HepG2 (cell line): ENCODE measurements at regions not wholly inside any gene's neighbourhood (a gene's known extent, or its start where the extent isn't known, plus 50 kb on each side); places are given as distances from the start of the nearest gene placed in this dataset.

ENCODE experiments used
- ATAC-seq: fragments of 200-7000 bp; cut with Tn5 transposase; 3 replicates; pipeline ENCODE4 v1.9.1; 2020; ENCODE audit warnings: mild to moderate bottlenecking, moderate library complexity
- BruUV-seq: library from RNA; stranded (reverse); fragments of 400-500 nt; replicated peaks from 2 replicates; lab custom pipeline; 2021; lab: Mats Ljungman, UMichigan
- CTCF ChIA-PET: fragments of 300-600 bp; formaldehyde crosslinking; extraction: SDS; loops from one replicate; lab custom pipeline; 2021; ENCODE audit warnings: low total read pairs, inconsistent platforms, low intra/inter-chr PET ratio; lab: Yijun Ruan, JAX
- POLR2A ChIA-PET: fragments of 350-600 bp; sonication (Branson Sonifier 250); formaldehyde crosslinking; loops from one replicate; lab custom pipeline; 2020; ENCODE audit warnings: antibody characterized with exemption, inconsistent platforms; lab: Yijun Ruan, JAX
- DNase-seq: peaks from one replicate; pipeline ENCODE4 v3.0.0-alpha.2; 2015; ENCODE audit warnings: low spot score
- FAIRE-seq: peaks from 3 replicates; lab custom pipeline; 2011; peaks lifted over from hg19 to GRCh38; lab: Jason Lieb, UNC
- H2AFZ ChIP-seq: one replicate; pipeline ENCODE4 v1.6.1; 2011; ENCODE audit warnings: low read length, inconsistent platforms
- H3K27ac ChIP-seq: fragments of 300-600 bp; 3 replicates; pipeline ENCODE4 v1.8.0; 2011; ENCODE audit warnings: mixed run types, mild to moderate bottlenecking, mixed read lengths, low read length, inconsistent platforms; ENCODE audit not compliant: insufficient read depth; ENCODE audit errors: extremely low read length
- H3K27me3 ChIP-seq, 2 experiments: fragments of 200-600 bp in 1 of 2; 2 replicates in 1 of 2; 3 replicates in 1 of 2; pipeline versions ENCODE4 v1.6.0 to v1.8.0; 2011; ENCODE audit warnings: low read length in 2 of 2, mild to moderate bottlenecking in 2 of 2, moderate library complexity in 2 of 2, inconsistent platforms in 1 of 2; ENCODE audit not compliant: insufficient read depth in 2 of 2, control insufficient read depth in 1 of 2
- H3K36me3 ChIP-seq, 2 experiments: fragments of 200-600 bp in 1 of 2; replicated peaks in 1 of 2; 2 replicates in 1 of 2; 3 replicates in 1 of 2; pipeline versions ENCODE4 v1.5.1 to v1.8.0; 2011; ENCODE audit warnings: low read length in 2 of 2, inconsistent platforms in 1 of 2; ENCODE audit not compliant: insufficient read depth in 2 of 2, control insufficient read depth in 1 of 2
- H3K4me1 ChIP-seq: 2 replicates; pipeline ENCODE4 v1.5.1; 2012; ENCODE audit warnings: low read length, inconsistent platforms; ENCODE audit not compliant: insufficient read depth
- H3K4me2 ChIP-seq: 2 replicates; pipeline ENCODE4 v1.6.0; 2011; ENCODE audit warnings: low read depth, low read length, inconsistent platforms
- H3K4me3 ChIP-seq, 3 experiments: fragments of 200-600 bp in 1 of 3; sonication (generic), shearing (Covaris generic) in 1 of 3; replicated peaks in 1 of 3; 2 replicates each; pipeline ENCODE4 v1.5.1; 2011 to 2016; ENCODE audit warnings: low read length in 3 of 3, inconsistent platforms in 2 of 3, low read depth in 2 of 3, mild to moderate bottlenecking in 2 of 3, control low read depth in 1 of 3, mixed read lengths in 1 of 3; ENCODE audit not compliant: insufficient read depth in 1 of 3
- H3K79me2 ChIP-seq: one replicate; pipeline ENCODE4 v1.6.1; 2011; ENCODE audit warnings: low read length, inconsistent platforms; ENCODE audit not compliant: insufficient read depth
- H3K9ac ChIP-seq: 2 replicates; pipeline ENCODE4 v1.6.0; 2011; ENCODE audit warnings: mild to moderate bottlenecking, low read depth, low read length, inconsistent platforms; ENCODE audit not compliant: insufficient read depth
- H3K9me3 ChIP-seq: 2 replicates; pipeline ENCODE4 v1.5.1; 2012; ENCODE audit warnings: mild to moderate bottlenecking, low read length
- H4K20me1 ChIP-seq: 2 replicates; pipeline ENCODE4 v1.6.0; 2011; ENCODE audit warnings: inconsistent platforms, mild to moderate bottlenecking, low read length, moderate library complexity; ENCODE audit not compliant: insufficient read depth
- CAMTA2 ChIP-seq: sonication (generic); formaldehyde crosslinking; IDR thresholded peaks from 2 replicates; pipeline ENCODE4 v1.4.0; 2020; ENCODE audit warnings: mild to moderate bottlenecking, missing genetic modification reagents, borderline replicate concordance
- KDM1A ChIP-seq: IDR thresholded peaks from 2 replicates; pipeline ENCODE4 v1.6.1; 2016; ENCODE audit warnings: missing compliant biosample characterization
- MTA3 ChIP-seq: sonication (generic); formaldehyde crosslinking; IDR thresholded peaks from 2 replicates; pipeline ENCODE4 v1.4.0; 2020; ENCODE audit warnings: missing genetic modification reagents
- STAT5B ChIP-seq: sonication (generic); formaldehyde crosslinking; IDR thresholded peaks from 2 replicates; pipeline ENCODE4 v1.4.0; 2020; ENCODE audit warnings: missing genetic modification reagents
- ZFP1 ChIP-seq: IDR thresholded peaks from 2 replicates; pipeline ENCODE4 v1.6.1; 2016
- ZNF234 ChIP-seq: sonication (generic); formaldehyde crosslinking; conservative IDR thresholded peaks from 2 replicates; pipeline ENCODE4 v1.5.1; 2020; ENCODE audit warnings: mild to moderate bottlenecking, missing genetic modification reagents
- ZNF550 ChIP-seq: sonication (generic); formaldehyde crosslinking; IDR thresholded peaks from 2 replicates; pipeline ENCODE4 v1.4.0; 2020; ENCODE audit warnings: mild to moderate bottlenecking, missing genetic modification reagents, borderline replicate concordance
- ZNF75D ChIP-seq: sonication (generic); formaldehyde crosslinking; IDR thresholded peaks from 2 replicates; pipeline ENCODE4 v1.8.1; 2023; ENCODE audit warnings: missing genetic modification reagents, mild to moderate bottlenecking, borderline replicate concordance
- WGBS: methylation state at CpG from one replicate; pipeline ENCODE4 v1.1.6; 2017; ENCODE audit warnings: low lambda C conversion rate; 5-methylcytosine and 5-hydroxymethylcytosine counted together
- in situ Hi-C: cut with HindIII; loops from 2 replicates; pipeline ENCODE4 v1.10.0; 2017; ENCODE audit warnings: low pct_unique_long_range_greater_than_20kb; ENCODE audit not compliant: extremely low pct_ligation_motif_present
- intact Hi-C: fragments of 100-400 bp; cut with micrococcal nuclease; formaldehyde crosslinking; loops from one replicate; pipeline ENCODE4 v1.10.0; 2022; ENCODE audit not compliant: unreplicated experiment
- TF ChIP-seq, protein P1 (sequence below): sonication (generic); formaldehyde crosslinking; IDR thresholded peaks from 2 replicates; pipeline ENCODE4 v1.4.0; 2020; ENCODE audit warnings: missing genetic modification reagents, borderline replicate concordance
- TF ChIP-seq, protein P2 (sequence below): sonication (generic); formaldehyde crosslinking; IDR thresholded peaks from 2 replicates; pipeline ENCODE4 v1.4.0; 2020; ENCODE audit warnings: missing genetic modification reagents
- TF ChIP-seq, protein P3 (sequence below): sonication (generic); formaldehyde crosslinking; IDR thresholded peaks from 2 replicates; pipeline ENCODE4 v1.8.1; 2023; ENCODE audit warnings: missing genetic modification reagents, inconsistent platforms, borderline replicate concordance
- TF ChIP-seq, protein P4 (sequence below), 2 experiments: sonication (generic) in 1 of 2; formaldehyde crosslinking in 1 of 2; IDR thresholded peaks; 2 replicates each; pipeline versions ENCODE4 v1.5.1 to v1.6.1; 2011 to 2020; ENCODE audit warnings: borderline replicate concordance in 1 of 2, low read depth in 1 of 2, low read length in 1 of 2, mild to moderate bottlenecking in 1 of 2, missing genetic modification reagents in 1 of 2, moderate library complexity in 1 of 2

DNA sequence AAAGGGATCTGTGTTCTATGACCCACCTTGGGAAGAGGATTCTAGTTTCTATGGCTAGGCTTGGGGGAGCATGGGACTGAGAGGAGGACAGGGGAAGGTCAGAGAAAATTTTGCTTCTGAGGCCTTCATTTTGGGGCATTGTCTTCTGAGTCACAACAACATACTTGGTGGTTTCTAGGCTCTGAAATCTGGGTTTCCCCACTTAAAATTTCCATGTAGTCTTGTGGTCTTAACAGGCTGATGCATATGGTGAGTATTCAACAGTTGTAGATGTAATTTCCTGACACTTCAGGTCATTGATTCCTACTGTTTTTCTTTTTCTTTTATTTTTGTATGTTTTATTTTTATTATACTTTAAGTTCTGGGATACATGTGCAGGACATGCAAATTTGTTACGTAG is 88.5 kb downstream of the ANKRD7 start:
- no peak overlapping the region for H2AFZ ChIP-seq
- intact Hi-C loops: no loop called here

More for the DNA sequence above, 88.5 kb downstream of the ANKRD7 start:
- CTCF ChIA-PET: no interaction called here
- in situ Hi-C loops: no loop called here
- DNase-seq (no peak), FAIRE-seq (no peak)
- no peak overlapping the region for H3K4me3 ChIP-seq
- H3K79me2 ChIP-seq: no peaks in the 10 kb centered on the region
- no peaks in the 10 kb centered on the region for H3K36me3 ChIP-seq
- H3K4me2 ChIP-seq: no peak overlapping the region
- POLR2A ChIA-PET: no interaction called here
- H3K4me1 ChIP-seq: no peaks in the 10 kb centered on the region
- no peak overlapping the region for H3K27ac ChIP-seq
- WGBS: 94% methylated on average over 1 of the region's 1 CpG
- no TSS peak for BruUV-seq
- TF ChIP-seq STAT5B (CRISPR knock-in tag) (no peak), CAMTA2 (CRISPR knock-in tag) (no peak), KDM1A (CRISPR knock-in tag) (no peak), ZNF234 (CRISPR knock-in tag) (no peak), ZNF75D (CRISPR knock-in tag) (no peak), ZNF550 (no peak), ZFP1 (CRISPR knock-in tag) (no peak), MTA3 (CRISPR knock-in tag) (no peak)
- TF ChIP-seq, protein P1, sequence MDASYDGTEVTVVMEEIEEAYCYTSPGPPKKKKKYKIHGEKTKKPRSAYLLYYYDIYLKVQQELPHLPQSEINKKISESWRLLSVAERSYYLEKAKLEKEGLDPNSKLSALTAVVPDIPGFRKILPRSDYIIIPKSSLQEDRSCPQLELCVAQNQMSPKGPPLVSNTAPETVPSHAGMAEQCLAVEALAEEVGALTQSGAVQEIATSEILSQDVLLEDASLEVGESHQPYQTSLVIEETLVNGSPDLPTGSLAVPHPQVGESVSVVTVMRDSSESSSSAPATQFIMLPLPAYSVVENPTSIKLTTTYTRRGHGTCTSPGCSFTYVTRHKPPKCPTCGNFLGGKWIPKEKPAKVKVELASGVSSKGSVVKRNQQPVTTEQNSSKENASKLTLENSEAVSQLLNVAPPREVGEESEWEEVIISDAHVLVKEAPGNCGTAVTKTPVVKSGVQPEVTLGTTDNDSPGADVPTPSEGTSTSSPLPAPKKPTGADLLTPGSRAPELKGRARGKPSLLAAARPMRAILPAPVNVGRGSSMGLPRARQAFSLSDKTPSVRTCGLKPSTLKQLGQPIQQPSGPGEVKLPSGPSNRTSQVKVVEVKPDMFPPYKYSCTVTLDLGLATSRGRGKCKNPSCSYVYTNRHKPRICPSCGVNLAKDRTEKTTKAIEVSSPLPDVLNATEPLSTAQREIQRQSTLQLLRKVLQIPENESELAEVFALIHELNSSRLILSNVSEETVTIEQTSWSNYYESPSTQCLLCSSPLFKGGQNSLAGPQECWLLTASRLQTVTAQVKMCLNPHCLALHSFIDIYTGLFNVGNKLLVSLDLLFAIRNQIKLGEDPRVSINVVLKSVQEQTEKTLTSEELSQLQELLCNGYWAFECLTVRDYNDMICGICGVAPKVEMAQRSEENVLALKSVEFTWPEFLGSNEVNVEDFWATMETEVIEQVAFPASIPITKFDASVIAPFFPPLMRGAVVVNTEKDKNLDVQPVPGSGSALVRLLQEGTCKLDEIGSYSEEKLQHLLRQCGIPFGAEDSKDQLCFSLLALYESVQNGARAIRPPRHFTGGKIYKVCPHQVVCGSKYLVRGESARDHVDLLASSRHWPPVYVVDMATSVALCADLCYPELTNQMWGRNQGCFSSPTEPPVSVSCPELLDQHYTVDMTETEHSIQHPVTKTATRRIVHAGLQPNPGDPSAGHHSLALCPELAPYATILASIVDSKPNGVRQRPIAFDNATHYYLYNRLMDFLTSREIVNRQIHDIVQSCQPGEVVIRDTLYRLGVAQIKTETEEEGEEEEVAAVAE (CRISPR knock-in tag): no peak
- TF ChIP-seq, protein P2, sequence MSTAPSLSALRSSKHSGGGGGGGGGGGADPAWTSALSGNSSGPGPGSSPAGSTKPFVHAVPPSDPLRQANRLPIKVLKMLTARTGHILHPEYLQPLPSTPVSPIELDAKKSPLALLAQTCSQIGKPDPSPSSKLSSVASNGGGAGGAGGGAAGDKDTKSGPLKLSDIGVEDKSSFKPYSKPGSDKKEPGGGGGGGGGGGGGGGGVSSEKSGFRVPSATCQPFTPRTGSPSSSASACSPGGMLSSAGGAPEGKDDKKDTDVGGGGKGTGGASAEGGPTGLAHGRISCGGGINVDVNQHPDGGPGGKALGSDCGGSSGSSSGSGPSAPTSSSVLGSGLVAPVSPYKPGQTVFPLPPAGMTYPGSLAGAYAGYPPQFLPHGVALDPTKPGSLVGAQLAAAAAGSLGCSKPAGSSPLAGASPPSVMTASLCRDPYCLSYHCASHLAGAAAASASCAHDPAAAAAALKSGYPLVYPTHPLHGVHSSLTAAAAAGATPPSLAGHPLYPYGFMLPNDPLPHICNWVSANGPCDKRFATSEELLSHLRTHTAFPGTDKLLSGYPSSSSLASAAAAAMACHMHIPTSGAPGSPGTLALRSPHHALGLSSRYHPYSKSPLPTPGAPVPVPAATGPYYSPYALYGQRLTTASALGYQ (CRISPR knock-in tag): no peak
- TF ChIP-seq, protein P3, sequence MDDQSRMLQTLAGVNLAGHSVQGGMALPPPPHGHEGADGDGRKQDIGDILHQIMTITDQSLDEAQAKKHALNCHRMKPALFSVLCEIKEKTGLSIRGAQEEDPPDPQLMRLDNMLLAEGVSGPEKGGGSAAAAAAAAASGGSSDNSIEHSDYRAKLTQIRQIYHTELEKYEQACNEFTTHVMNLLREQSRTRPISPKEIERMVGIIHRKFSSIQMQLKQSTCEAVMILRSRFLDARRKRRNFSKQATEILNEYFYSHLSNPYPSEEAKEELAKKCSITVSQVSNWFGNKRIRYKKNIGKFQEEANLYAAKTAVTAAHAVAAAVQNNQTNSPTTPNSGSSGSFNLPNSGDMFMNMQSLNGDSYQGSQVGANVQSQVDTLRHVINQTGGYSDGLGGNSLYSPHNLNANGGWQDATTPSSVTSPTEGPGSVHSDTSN: no peak
- TF ChIP-seq, protein P4, sequence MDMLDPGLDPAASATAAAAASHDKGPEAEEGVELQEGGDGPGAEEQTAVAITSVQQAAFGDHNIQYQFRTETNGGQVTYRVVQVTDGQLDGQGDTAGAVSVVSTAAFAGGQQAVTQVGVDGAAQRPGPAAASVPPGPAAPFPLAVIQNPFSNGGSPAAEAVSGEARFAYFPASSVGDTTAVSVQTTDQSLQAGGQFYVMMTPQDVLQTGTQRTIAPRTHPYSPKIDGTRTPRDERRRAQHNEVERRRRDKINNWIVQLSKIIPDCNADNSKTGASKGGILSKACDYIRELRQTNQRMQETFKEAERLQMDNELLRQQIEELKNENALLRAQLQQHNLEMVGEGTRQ (IDR thresholded peaks at IDR 0.05; ENCODE audit: low read depth, low read length): no peak
- TF ChIP-seq, protein P4 (CRISPR knock-in tag; IDR thresholded peaks at IDR 0.05; ENCODE audit: borderline replicate concordance): no peak
- TF ChIP-seq, all 625 proteins: peak for 0
- H4K20me1 ChIP-seq: no peaks in the 10 kb centered on the region
- H3K9me3 ChIP-seq: peaks cover 25% of the 10 kb centered on the region
- H3K27me3 ChIP-seq: no peaks in the 10 kb centered on the region
- no peak for ATAC-seq
- no peak overlapping the region for H3K9ac ChIP-seq
